ENCODE measurements at regions not wholly inside any gene's neighbourhood (a gene's known extent, or its start where the extent isn't known, plus 50 kb on each side); places are given as distances from the start of the nearest gene placed in this dataset.

GRCh38 chr4:3832536-3833220, 66.5 kb downstream of the ADRA2C start:
- DNase-seq: no peak

GRCh38 chr4:3833326-3833989, 67.3 kb downstream of the ADRA2C start:
- no peak for DNase-seq

- no peak for DNase-seq
Observed at GRCh38 chr4:3834186-3834662, 68.0 kb downstream of the ADRA2C start.

- no peak for DNase-seq
Observed at GRCh38 chr4:3834663-3835521, 68.7 kb downstream of the ADRA2C start.

GRCh38 chr4:3835527-3836405, 69.6 kb downstream of the ADRA2C start:
- no peak for DNase-seq

GRCh38 chr4:3836406-3836755, 70.2 kb downstream of the ADRA2C start:
- DNase-seq: no peak

- DNase-seq: no peak
Observed at GRCh38 chr4:3836756-3837601, 70.8 kb downstream of the ADRA2C start.

- DNase-seq: no peak
Observed at GRCh38 chr4:3838437-3839380, 72.5 kb downstream of the ADRA2C start.

- DNase-seq: no peak
Observed at GRCh38 chr4:3845094-3845743, 79.0 kb downstream of the ADRA2C start.

- DNase-seq: no peak
Observed at GRCh38 chr4:3845744-3846429, 79.7 kb downstream of the ADRA2C start.

- no peak for DNase-seq
Observed at GRCh38 chr4:3847211-3847940, 81.2 kb downstream of the ADRA2C start.

GRCh38 chr4:3848323-3848722, 82.1 kb downstream of the ADRA2C start:
- no peak for DNase-seq

GRCh38 chr4:3849140-3849539, 83.0 kb downstream of the ADRA2C start:
- DNase-seq: no peak

- no peak for DNase-seq
Observed at GRCh38 chr4:3850128-3850527, 83.9 kb downstream of the ADRA2C start.

GRCh38 chr4:3851211-3851610, 85.0 kb downstream of the ADRA2C start:
- DNase-seq: no peak

- no peak for DNase-seq
Observed at GRCh38 chr4:3851881-3852280, 85.7 kb downstream of the ADRA2C start.

GRCh38 chr4:3852309-3852708, 86.1 kb downstream of the ADRA2C start:
- no peak for DNase-seq

GRCh38 chr4:3852711-3853110, 86.5 kb downstream of the ADRA2C start:
- no peak for DNase-seq
